ENCODE measurements at regions not wholly inside any gene's neighbourhood (a gene's known extent, or its start where the extent isn't known, plus 50 kb on each side); places are given as distances from the start of the nearest gene placed in this dataset.

DNA sequence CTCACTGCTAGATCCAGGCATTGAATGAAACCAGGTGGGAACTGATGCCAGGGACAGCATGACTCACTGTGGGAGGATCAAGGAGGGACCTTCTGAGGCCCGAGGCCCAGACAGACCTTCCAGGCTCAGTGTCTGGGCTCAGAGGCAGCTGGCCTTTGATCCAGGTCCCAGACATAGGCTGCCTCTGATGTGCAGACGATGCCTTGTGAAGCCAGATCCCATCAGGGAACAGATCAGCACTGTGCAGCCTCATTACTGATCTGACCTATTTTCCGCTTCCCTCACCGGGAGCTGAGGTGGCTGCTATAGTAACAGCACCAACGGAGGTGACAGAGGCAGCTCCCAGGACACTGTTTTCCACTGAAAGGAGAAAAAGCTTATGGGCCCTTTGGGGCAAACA lies 399.5 kb downstream of the MATN1 start:
- no peak overlapping the region for H3K9ac ChIP-seq (ENCODE audit: insufficient read depth, low read depth, low read length)
- H3K27ac ChIP-seq (ENCODE audit: extremely low read length, insufficient read depth, low read length), result no peak overlapping the region
- peaks cover 1 to 4% of the 10 kb centered on the region in 2 experiments; a peak in 2 of 5 replicates for H3K27me3 ChIP-seq (ENCODE audit: control insufficient read depth in 1 of 2, insufficient read depth in 2 of 2, low read length in 2 of 2)
- H3K79me2 ChIP-seq (ENCODE audit: insufficient read depth, low read length), result no peaks in the 10 kb centered on the region
- H3K4me3 ChIP-seq (replicated peaks in 1 of 3; ENCODE audit: insufficient read depth in 1 of 3, low read depth in 2 of 3, low read length in 3 of 3), result no peak overlapping the region
- FAIRE-seq, result no peak
- no peaks in the 10 kb centered on the region for H3K9me3 ChIP-seq (ENCODE audit: low read length)
- intact Hi-C loops (cut with micrococcal nuclease; ENCODE audit: unreplicated experiment) (no loop called here), in situ Hi-C loops (cut with HindIII; ENCODE audit: extremely low pct_ligation_motif_present, low pct_unique_long_range_greater_than_20kb) (no loop called here)
- no peaks in the 10 kb centered on the region for H3K4me1 ChIP-seq (ENCODE audit: insufficient read depth, low read length)
- POLR2A ChIA-PET, result no interaction called here
- H2AFZ ChIP-seq (ENCODE audit: low read length), result no peak overlapping the region
- no peak overlapping the region for H3K4me2 ChIP-seq (ENCODE audit: low read depth, low read length)
- ATAC-seq, result no peak
- no peaks in the 10 kb centered on the region for H4K20me1 ChIP-seq (ENCODE audit: insufficient read depth, low read length)
- CTCF ChIA-PET (ENCODE audit: low intra/inter-chr PET ratio, low total read pairs), result no interaction called here
- WGBS (ENCODE audit: low lambda C conversion rate), result 0% methylated on average over 1 of the region's 5 CpGs
- H3K36me3 ChIP-seq (replicated peaks in 1 of 2; ENCODE audit: control insufficient read depth in 1 of 2, insufficient read depth in 2 of 2, low read length in 2 of 2), result no peaks in the 10 kb centered on the region
- DNase-seq (ENCODE audit: low spot score), result no peak
- BruUV-seq (replicated peaks), result no TSS peak
- TF ChIP-seq, protein P1, sequence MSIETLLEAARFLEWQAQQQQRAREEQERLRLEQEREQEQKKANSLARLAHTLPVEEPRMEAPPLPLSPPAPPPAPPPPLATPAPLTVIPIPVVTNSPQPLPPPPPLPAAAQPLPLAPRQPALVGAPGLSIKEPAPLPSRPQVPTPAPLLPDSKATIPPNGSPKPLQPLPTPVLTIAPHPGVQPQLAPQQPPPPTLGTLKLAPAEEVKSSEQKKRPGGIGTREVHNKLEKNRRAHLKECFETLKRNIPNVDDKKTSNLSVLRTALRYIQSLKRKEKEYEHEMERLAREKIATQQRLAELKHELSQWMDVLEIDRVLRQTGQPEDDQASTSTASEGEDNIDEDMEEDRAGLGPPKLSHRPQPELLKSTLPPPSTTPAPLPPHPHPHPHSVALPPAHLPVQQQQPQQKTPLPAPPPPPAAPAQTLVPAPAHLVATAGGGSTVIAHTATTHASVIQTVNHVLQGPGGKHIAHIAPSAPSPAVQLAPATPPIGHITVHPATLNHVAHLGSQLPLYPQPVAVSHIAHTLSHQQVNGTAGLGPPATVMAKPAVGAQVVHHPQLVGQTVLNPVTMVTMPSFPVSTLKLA (IDR thresholded peaks at IDR 0.05), result no peak
- TF ChIP-seq RFX5 (IDR thresholded peaks at IDR 0.05; ENCODE audit: low read depth, low read length) (no peak), AGO2 (optimal IDR thresholded peaks at IDR 0.05; ENCODE audit: low read depth, low read length) (no peak), TBL1XR1 (IDR thresholded peaks at IDR 0.05; ENCODE audit: borderline replicate concordance, low read length, partially characterized antibody) (no peak), ZNF816 (CRISPR knock-in tag; IDR thresholded peaks at IDR 0.05; ENCODE audit: borderline replicate concordance) (no peak), ZNF205 (CRISPR knock-in tag; IDR thresholded peaks at IDR 0.05) (no peak), ZNF24 (IDR thresholded peaks at IDR 0.05) (no peak), HNRNPH1 (optimal IDR thresholded peaks at IDR 0.05; ENCODE audit: low read depth, low read length) (no peak), ZNF367 (CRISPR knock-in tag; IDR thresholded peaks at IDR 0.05; ENCODE audit: borderline replicate concordance) (no peak), TP53 (CRISPR knock-in tag; conservative IDR thresholded peaks at IDR 0.05) (no peak), SRSF9 (IDR thresholded peaks at IDR 0.05; ENCODE audit: borderline replicate concordance, insufficient read depth, low read depth, low read length, poor library complexity, severe bottlenecking) (no peak)
- TF ChIP-seq, protein P2, sequence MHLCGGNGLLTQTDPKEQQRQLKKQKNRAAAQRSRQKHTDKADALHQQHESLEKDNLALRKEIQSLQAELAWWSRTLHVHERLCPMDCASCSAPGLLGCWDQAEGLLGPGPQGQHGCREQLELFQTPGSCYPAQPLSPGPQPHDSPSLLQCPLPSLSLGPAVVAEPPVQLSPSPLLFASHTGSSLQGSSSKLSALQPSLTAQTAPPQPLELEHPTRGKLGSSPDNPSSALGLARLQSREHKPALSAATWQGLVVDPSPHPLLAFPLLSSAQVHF (CRISPR knock-in tag; IDR thresholded peaks at IDR 0.05), result no peak
- TF ChIP-seq, protein P3, sequence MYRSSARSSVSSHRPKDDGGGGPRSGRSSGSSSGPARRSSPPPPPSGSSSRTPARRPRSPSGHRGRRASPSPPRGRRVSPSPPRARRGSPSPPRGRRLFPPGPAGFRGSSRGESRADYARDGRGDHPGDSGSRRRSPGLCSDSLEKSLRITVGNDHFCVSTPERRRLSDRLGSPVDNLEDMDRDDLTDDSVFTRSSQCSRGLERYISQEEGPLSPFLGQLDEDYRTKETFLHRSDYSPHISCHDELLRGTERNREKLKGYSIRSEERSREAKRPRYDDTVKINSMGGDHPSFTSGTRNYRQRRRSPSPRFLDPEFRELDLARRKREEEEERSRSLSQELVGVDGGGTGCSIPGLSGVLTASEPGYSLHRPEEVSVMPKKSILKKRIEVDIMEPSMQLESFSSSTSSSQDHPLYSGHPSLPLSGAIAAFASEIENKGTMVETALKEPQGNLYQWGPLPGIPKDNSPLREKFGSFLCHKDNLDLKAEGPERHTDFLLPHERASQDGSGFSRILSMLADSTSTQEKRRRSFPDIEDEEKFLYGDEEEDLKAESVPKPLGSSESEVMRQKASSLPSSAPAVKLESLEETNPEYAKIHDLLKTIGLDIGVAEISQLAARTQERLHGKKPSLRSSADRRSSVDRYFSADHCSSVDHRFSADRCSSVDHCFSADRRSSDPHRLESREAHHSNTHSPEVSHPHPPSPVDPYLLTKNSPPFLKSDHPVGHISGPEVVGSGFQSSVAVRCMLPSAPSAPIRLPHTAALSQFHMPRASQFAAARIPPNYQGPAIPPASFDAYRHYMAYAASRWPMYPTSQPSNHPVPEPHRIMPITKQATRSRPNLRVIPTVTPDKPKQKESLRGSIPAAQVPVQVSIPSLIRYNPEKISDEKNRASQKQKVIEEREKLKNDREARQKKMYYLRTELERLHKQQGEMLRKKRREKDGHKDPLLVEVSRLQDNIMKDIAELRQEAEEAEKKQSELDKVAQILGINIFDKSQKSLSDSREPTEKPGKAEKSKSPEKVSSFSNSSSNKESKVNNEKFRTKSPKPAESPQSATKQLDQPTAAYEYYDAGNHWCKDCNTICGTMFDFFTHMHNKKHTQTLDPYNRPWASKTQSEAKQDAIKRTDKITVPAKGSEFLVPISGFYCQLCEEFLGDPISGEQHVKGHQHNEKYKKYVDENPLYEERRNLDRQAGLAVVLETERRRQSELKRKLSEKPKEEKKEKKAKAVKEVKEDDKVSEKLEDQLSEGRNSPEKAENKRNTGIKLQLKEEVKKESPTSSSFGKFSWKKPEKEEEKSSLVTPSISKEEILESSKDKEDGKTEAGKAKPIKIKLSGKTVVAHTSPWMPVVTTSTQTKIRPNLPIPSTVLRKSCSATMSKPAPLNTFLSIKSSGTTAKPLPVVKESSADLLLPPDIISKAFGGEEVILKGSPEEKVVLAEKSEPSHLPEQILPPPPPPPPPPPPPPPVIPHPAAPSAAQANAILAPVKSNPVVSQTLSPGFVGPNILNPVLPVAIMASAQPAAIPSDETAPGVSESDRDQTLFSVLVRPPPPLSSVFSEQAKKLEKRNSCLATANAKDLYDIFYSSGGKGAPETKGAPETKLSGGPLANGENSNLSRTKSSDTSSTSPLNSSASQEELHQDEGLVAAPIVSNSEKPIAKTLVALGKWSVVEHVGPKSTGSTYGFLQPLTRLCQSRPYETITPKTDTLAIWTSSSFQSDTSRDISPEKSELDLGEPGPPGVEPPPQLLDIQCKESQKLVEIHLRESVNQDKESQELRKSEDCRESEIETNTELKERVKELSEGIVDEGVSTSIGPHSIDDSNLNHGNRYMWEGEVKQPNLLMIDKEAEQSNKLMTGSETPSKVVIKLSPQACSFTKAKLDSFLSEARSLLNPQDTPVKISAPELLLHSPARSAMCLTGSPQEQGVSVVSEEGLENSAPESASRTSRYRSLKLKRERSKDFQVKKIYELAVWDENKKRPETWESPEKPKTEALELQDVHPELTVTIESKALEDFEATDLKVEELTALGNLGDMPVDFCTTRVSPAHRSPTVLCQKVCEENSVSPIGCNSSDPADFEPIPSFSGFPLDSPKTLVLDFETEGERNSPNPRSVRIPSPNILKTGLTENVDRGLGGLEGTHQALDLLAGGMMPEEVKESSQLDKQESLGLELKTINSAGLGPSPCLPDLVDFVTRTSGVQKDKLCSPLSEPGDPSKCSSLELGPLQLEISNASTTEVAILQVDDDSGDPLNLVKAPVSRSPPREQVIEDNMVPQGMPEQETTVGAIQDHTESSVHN (CRISPR knock-in tag; IDR thresholded peaks at IDR 0.05), result no peak
